Adrenal gland (tissue), 5 donors: ENCODE measurements at regions not wholly inside any gene's neighbourhood (a gene's known extent, or its start where the extent isn't known, plus 50 kb on each side); places are given as distances from the start of the nearest gene placed in this dataset.

ENCODE experiments used
- CTCF ChIP-seq, 6 experiments: fragments of 450-650 bp in 4 of 6; fragments of 200-600 bp in 2 of 6; sonication (generic) in 1 of 6; IDR thresholded peaks; 1 replicate in 5 of 6; 2 replicates in 1 of 6; pipeline versions ENCODE4 v1.5.1 to v1.8.0; 2016 to 2021; ENCODE audit warnings: antibody characterized with exemption in 6 of 6, mild to moderate bottlenecking in 2 of 6, moderate library complexity in 1 of 6
- POLR2A ChIP-seq, 2 donors: fragments of 450-650 bp; IDR thresholded peaks; one replicate each; pipeline ENCODE4 v1.6.1; 2017; ENCODE audit warnings: antibody characterized with exemption in 2 of 2, mild to moderate bottlenecking in 2 of 2, moderate library complexity in 1 of 2
- donor health status: DM: no; HTN: no; CAD: no.

- TF ChIP-seq CTCF (IDR thresholded peaks at IDR 0.05) (no peak), POLR2A (IDR thresholded peaks at IDR 0.05) (no peak)
These were observed 248.2 kb upstream of the IGF1R start for GRCh38 chr15:98400120-98400519.
